CD4-positive, alpha-beta memory T cell (primary cell): ENCODE measurements at regions not wholly inside any gene's neighbourhood (a gene's known extent, or its start where the extent isn't known, plus 50 kb on each side); places are given as distances from the start of the nearest gene placed in this dataset.

Experiments used
- CTCF ChIA-PET: fragments of 350-600 bp; sonication (Branson Sonifier 250); formaldehyde crosslinking; loops from one replicate; lab custom pipeline; 2021; ENCODE audit warnings: inconsistent platforms; ENCODE audit not compliant: partially characterized antibody; lab: Charles Lee
- POLR2A ChIA-PET: fragments of 350-600 bp; sonication (Branson Sonifier 250); formaldehyde crosslinking; loops from one replicate; lab custom pipeline; 2021; ENCODE audit not compliant: partially characterized antibody; lab: Charles Lee
- DNase-seq, 5 donors: peaks; one replicate each; pipeline versions ENCODE4 v3.0.0 to v3.0.0-alpha.2; 2020 to 2022; ENCODE audit warnings: mixed read lengths in 1 of 5
- H3K27ac ChIP-seq: one replicate; pipeline ENCODE4 v1.7.0; 2013; ENCODE audit warnings: low read depth, low read length
- H3K27me3 ChIP-seq: 2 replicates; pipeline ENCODE4 v1.7.0; 2013; ENCODE audit warnings: mild to moderate bottlenecking, low read length, moderate library complexity; ENCODE audit not compliant: insufficient read depth
- H3K36me3 ChIP-seq: 2 replicates; pipeline ENCODE4 v1.7.0; 2013; ENCODE audit warnings: mild to moderate bottlenecking, low read length, moderate library complexity; ENCODE audit not compliant: insufficient read depth
- H3K4me1 ChIP-seq: 2 replicates; pipeline ENCODE4 v1.7.0; 2013; ENCODE audit warnings: mild to moderate bottlenecking, low read length, moderate library complexity; ENCODE audit not compliant: insufficient read depth
- H3K4me3 ChIP-seq, 2 donors: one replicate each; pipeline ENCODE4 v1.7.0; 2013; ENCODE audit warnings: low read length in 2 of 2, mild to moderate bottlenecking in 1 of 2
- H3K9me3 ChIP-seq, 2 donors: one replicate each; pipeline ENCODE4 v1.7.0; 2013; ENCODE audit warnings: low read length in 2 of 2, control low read depth in 1 of 2; ENCODE audit not compliant: control insufficient read depth in 1 of 2
- H3K27ac Mint-ChIP-seq, 7 donors: one replicate each; pipeline ENCODE4 v1.8.0; 2020 to 2021; ENCODE audit warnings: mixed read lengths in 7 of 7, mild to moderate bottlenecking in 6 of 7, inconsistent platforms in 3 of 7, moderate library complexity in 3 of 7
- H3K27me3 Mint-ChIP-seq, 2 donors: one replicate each; pipeline ENCODE4 v1.8.0; 2020 to 2021; ENCODE audit warnings: mixed read lengths in 2 of 2
- H3K36me3 Mint-ChIP-seq, 2 donors: one replicate each; pipeline ENCODE4 v1.8.0; 2020 to 2021; ENCODE audit warnings: mixed read lengths in 2 of 2, inconsistent platforms in 1 of 2, mild to moderate bottlenecking in 1 of 2
- H3K4me1 Mint-ChIP-seq, 4 donors: one replicate each; pipeline ENCODE4 v1.8.0; 2020 to 2021; ENCODE audit warnings: mixed read lengths in 4 of 4, mild to moderate bottlenecking in 1 of 4
- H3K4me3 Mint-ChIP-seq, 8 donors: one replicate each; pipeline ENCODE4 v1.8.0; 2020 to 2021; ENCODE audit warnings: mixed read lengths in 8 of 8, mild to moderate bottlenecking in 7 of 8, moderate library complexity in 6 of 8, inconsistent platforms in 3 of 8
- H3K9me3 Mint-ChIP-seq, 8 donors: one replicate each; pipeline ENCODE4 v1.8.0; 2020 to 2021; ENCODE audit warnings: mixed read lengths in 8 of 8, mild to moderate bottlenecking in 5 of 8, inconsistent platforms in 3 of 8, moderate library complexity in 1 of 8
- intact Hi-C: fragments of 100-400 bp; cut with micrococcal nuclease; formaldehyde crosslinking; loops from one replicate; pipeline ENCODE4 v1.15.1; 2023

- no peaks in the 10 kb centered on the region for H3K36me3 Mint-ChIP-seq
- no peaks in the 10 kb centered on the region for H3K4me1 ChIP-seq
- H3K27me3 ChIP-seq = no peaks in the 10 kb centered on the region
- no peak overlapping the region for H3K27ac Mint-ChIP-seq
- H3K4me1 Mint-ChIP-seq = peaks cover 0 to 21% (median 0%) of the 10 kb centered on the region in 4 donors
- POLR2A ChIA-PET = no interaction called here
- peaks cover 0 to 5% (median 4%) of the 10 kb centered on the region in 8 donors for H3K9me3 Mint-ChIP-seq
- peak in 3 of 5 donors; percentile 5 to 39 (median 13) for DNase-seq
- H3K36me3 ChIP-seq = no peaks in the 10 kb centered on the region
- CTCF ChIA-PET = no interaction called here
- no peak overlapping the region for H3K27ac ChIP-seq
- H3K4me3 ChIP-seq = no peak overlapping the region
- peak overlapping the region in 2 of 8 donors; percentile 10 to 31 for H3K4me3 Mint-ChIP-seq
- H3K9me3 ChIP-seq = no peaks in the 10 kb centered on the region
- peaks cover 0 to 2% of the 10 kb centered on the region in 2 donors for H3K27me3 Mint-ChIP-seq
- intact Hi-C loops = no loop called here
Observed at GRCh38 chr20:60820918-60821317, 431.1 kb upstream of the CDH4 start.

- intact Hi-C loops = no loop called here
- H3K4me3 Mint-ChIP-seq = no peak overlapping the region
- H3K27me3 Mint-ChIP-seq = peaks cover 0 to 2% of the 10 kb centered on the region in 2 donors
- Histone ChIP-seq H3K9me3 (no peaks in the 10 kb centered on the region), H3K4me1 (no peaks in the 10 kb centered on the region), H3K36me3 (no peaks in the 10 kb centered on the region), H3K27me3 (no peaks in the 10 kb centered on the region), H3K27ac (no peak overlapping the region), H3K4me3 (no peak overlapping the region)
- no peak for DNase-seq
- no peak overlapping the region for H3K27ac Mint-ChIP-seq
- peaks cover 0 to 16% (median 0%) of the 10 kb centered on the region in 4 donors for H3K4me1 Mint-ChIP-seq
- H3K9me3 Mint-ChIP-seq = peaks cover 0 to 4% (median 3%) of the 10 kb centered on the region in 8 donors
- no peaks in the 10 kb centered on the region for H3K36me3 Mint-ChIP-seq
- ChIA-PET CTCF (no interaction called here), POLR2A (no interaction called here)
Observed at GRCh38 chr20:60822699-60823607, 429.1 kb upstream of the CDH4 start.

- Histone ChIP-seq H3K9me3 (no peaks in the 10 kb centered on the region), H3K27me3 (no peaks in the 10 kb centered on the region), H3K36me3 (no peaks in the 10 kb centered on the region), H3K4me3 (no peak overlapping the region), H3K27ac (no peak overlapping the region), H3K4me1 (no peaks in the 10 kb centered on the region)
- Mint-ChIP-seq H3K27ac (no peak overlapping the region), H3K27me3 (peaks cover 7 to 8% of the 10 kb centered on the region in 2 donors), H3K4me1 (peaks cover 0 to 2% (median 0%) of the 10 kb centered on the region in 4 donors), H3K36me3 (no peaks in the 10 kb centered on the region), H3K9me3 (peaks cover 0 to 8% (median 0%) of the 10 kb centered on the region in 8 donors), H3K4me3 (no peak overlapping the region)
- DNase-seq = no peak
- intact Hi-C loops = no loop called here
- CTCF ChIA-PET = no interaction called here
- POLR2A ChIA-PET = no interaction called here
Observed at GRCh38 chr20:60835876-60836275, 416.2 kb upstream of the CDH4 start.

GRCh38 chr20:60837173-60837770 lies 414.8 kb upstream of the CDH4 start:
- no peaks in the 10 kb centered on the region for H3K4me1 ChIP-seq
- H3K4me1 Mint-ChIP-seq = peaks cover 0 to 2% (median 0%) of the 10 kb centered on the region in 4 donors
- intact Hi-C loops = no loop called here
- H3K9me3 ChIP-seq = no peaks in the 10 kb centered on the region
- H3K36me3 ChIP-seq = no peaks in the 10 kb centered on the region
- CTCF ChIA-PET = no interaction called here
- peaks cover 4 to 5% of the 10 kb centered on the region in 2 donors for H3K27me3 Mint-ChIP-seq
- H3K36me3 Mint-ChIP-seq = no peaks in the 10 kb centered on the region
- peaks cover 0 to 6% (median 0%) of the 10 kb centered on the region in 8 donors for H3K9me3 Mint-ChIP-seq
- no peak overlapping the region for H3K4me3 ChIP-seq
- no peak overlapping the region for H3K4me3 Mint-ChIP-seq
- no peak overlapping the region for H3K27ac Mint-ChIP-seq
- no peaks in the 10 kb centered on the region for H3K27me3 ChIP-seq
- POLR2A ChIA-PET = no interaction called here
- H3K27ac ChIP-seq = no peak overlapping the region
- DNase-seq = no peak

DNA sequence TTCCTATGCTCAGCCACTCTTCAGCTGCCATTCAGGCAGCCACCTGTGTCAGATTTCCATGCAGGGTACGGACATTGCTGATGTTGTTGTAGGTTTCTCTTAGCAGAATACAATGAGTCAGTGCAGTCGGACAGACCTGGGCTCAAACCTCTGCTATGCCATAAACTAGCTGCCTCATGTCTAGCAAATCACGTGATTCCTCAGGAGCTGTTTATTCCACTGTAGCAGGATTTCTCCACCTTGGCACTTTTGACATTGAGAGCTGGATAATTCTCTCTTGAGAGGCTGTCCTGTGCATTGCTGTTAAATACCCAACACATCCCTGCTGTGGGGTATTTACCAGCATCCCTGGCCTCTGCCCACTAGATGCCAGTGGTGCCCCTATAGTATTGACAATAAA lies 413.8 kb upstream of the CDH4 start:
- Histone ChIP-seq H3K27me3 (no peaks in the 10 kb centered on the region), H3K4me3 (no peak overlapping the region), H3K9me3 (no peaks in the 10 kb centered on the region), H3K4me1 (no peaks in the 10 kb centered on the region), H3K27ac (no peak overlapping the region), H3K36me3 (no peaks in the 10 kb centered on the region)
- Mint-ChIP-seq H3K27me3 (peaks cover 4 to 5% of the 10 kb centered on the region in 2 donors), H3K4me1 (peaks cover 0 to 2% (median 0%) of the 10 kb centered on the region in 4 donors), H3K9me3 (peaks cover 0 to 6% (median 0%) of the 10 kb centered on the region in 8 donors), H3K36me3 (no peaks in the 10 kb centered on the region), H3K4me3 (no peak overlapping the region), H3K27ac (no peak overlapping the region)
- no peak for DNase-seq
- intact Hi-C loops = no loop called here
- CTCF ChIA-PET = interaction anchor here (0.6 kb wide), 1 partner anchor 466 kb away, joined by 3 read pairs; no protein-coding TSS in a partner anchor
- POLR2A ChIA-PET = no interaction called here

- intact Hi-C loops = no loop called here
- no peaks in the 10 kb centered on the region for H3K9me3 ChIP-seq
- ChIA-PET CTCF (no interaction called here), POLR2A (no interaction called here)
- Mint-ChIP-seq H3K27ac (no peak overlapping the region), H3K4me3 (no peak overlapping the region), H3K27me3 (peaks cover 3 to 4% of the 10 kb centered on the region in 2 donors), H3K4me1 (peaks cover 0 to 2% (median 0%) of the 10 kb centered on the region in 4 donors), H3K36me3 (no peaks in the 10 kb centered on the region), H3K9me3 (peaks cover 0 to 6% (median 0%) of the 10 kb centered on the region in 8 donors)
- no peak for DNase-seq
- no peaks in the 10 kb centered on the region for H3K36me3 ChIP-seq
- no peak overlapping the region for H3K4me3 ChIP-seq
- H3K27me3 ChIP-seq = no peaks in the 10 kb centered on the region
- no peaks in the 10 kb centered on the region for H3K4me1 ChIP-seq
- no peak overlapping the region for H3K27ac ChIP-seq
Observed at GRCh38 chr20:60840971-60841370, 411.1 kb upstream of the CDH4 start.

DNA sequence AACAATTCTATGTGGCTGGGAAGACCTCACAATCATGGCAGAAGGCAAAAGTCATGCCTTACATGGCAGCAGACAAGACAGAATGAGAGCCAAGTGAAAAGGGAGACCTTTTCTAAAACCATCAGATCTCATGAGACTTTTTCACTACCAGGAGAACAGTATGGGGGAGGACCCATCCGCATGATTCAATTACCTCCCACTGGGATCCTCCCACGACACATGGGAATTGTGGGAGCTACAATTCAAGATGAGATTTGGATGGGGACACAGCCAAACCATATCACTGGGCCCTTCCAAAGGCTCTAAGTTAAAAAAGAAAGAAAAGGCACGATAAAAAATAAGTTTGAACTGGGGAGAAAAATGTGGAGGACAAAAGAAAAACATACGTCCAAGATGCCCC lies 406.9 kb upstream of the CDH4 start:
- no peak overlapping the region for H3K27ac ChIP-seq
- Mint-ChIP-seq H3K27ac (no peak overlapping the region), H3K27me3 (peaks cover 3% of the 10 kb centered on the region in 2 donors)

More for the DNA sequence above, 406.9 kb upstream of the CDH4 start:
- CTCF ChIA-PET = no interaction called here
- H3K4me1 ChIP-seq = no peaks in the 10 kb centered on the region
- Mint-ChIP-seq H3K36me3 (no peaks in the 10 kb centered on the region), H3K4me1 (no peaks in the 10 kb centered on the region), H3K9me3 (peaks cover 0 to 5% (median 0%) of the 10 kb centered on the region in 8 donors), H3K4me3 (no peak overlapping the region)
- no peak overlapping the region for H3K4me3 ChIP-seq
- no peaks in the 10 kb centered on the region for H3K9me3 ChIP-seq
- no peaks in the 10 kb centered on the region for H3K27me3 ChIP-seq
- DNase-seq = no peak
- no peaks in the 10 kb centered on the region for H3K36me3 ChIP-seq
- intact Hi-C loops = no loop called here
- POLR2A ChIA-PET = no interaction called here
